Activated CD4-positive, alpha-beta T cell treated with anti-CD3 and anti-CD28 coated beads for 24 hours (primary cell): ENCODE measurements at regions not wholly inside any gene's neighbourhood (a gene's known extent, or its start where the extent isn't known, plus 50 kb on each side); places are given as distances from the start of the nearest gene placed in this dataset.
"Not testable (repeated sequence)": the region's sequence is repeated elsewhere in the genome, so short reads cannot be mapped to it uniquely, and the experiment has no call there.

Experiments
- DNase-seq, 2 donors: peaks; one replicate each; pipeline ENCODE4 v3.0.0-alpha.2; 2020; ENCODE audit warnings: low read depth in 2 of 2

- no peak for DNase-seq
These were observed 134.8 kb upstream of the TNFSF4 start for GRCh38 chr1:173341971-173342370.

- no peak for DNase-seq
These were observed 134.4 kb upstream of the PRDX6 start for GRCh38 chr1:173342736-173343135.

GRCh38 chr1:173344034-173344743 lies 132.9 kb upstream of the PRDX6 start:
- no peak for DNase-seq

- no peak for DNase-seq
These were observed 129.8 kb upstream of the PRDX6 start for GRCh38 chr1:173347282-173347818.

GRCh38 chr1:173352635-173353034 lies 124.5 kb upstream of the PRDX6 start:
- DNase-seq: not testable (repeated sequence)

GRCh38 chr1:173353350-173353749 lies 123.8 kb upstream of the PRDX6 start:
- no peak for DNase-seq

GRCh38 chr1:173354937-173355280 lies 122.2 kb upstream of the PRDX6 start:
- no peak for DNase-seq

GRCh38 chr1:173355281-173356031 lies 121.7 kb upstream of the PRDX6 start:
- DNase-seq: no peak

GRCh38 chr1:173356191-173356762 lies 120.9 kb upstream of the PRDX6 start:
- DNase-seq: no peak

- DNase-seq: no peak
These were observed 116.6 kb upstream of the PRDX6 start for GRCh38 chr1:173360487-173361063.

- DNase-seq: no peak
These were observed 114.6 kb upstream of the PRDX6 start for GRCh38 chr1:173362543-173362942.

- no peak for DNase-seq
These were observed 112.3 kb upstream of the PRDX6 start for GRCh38 chr1:173364827-173365226.

- no peak for DNase-seq
These were observed 111.8 kb upstream of the PRDX6 start for GRCh38 chr1:173365341-173365740.

GRCh38 chr1:173367136-173367535 lies 110.0 kb upstream of the PRDX6 start:
- no peak for DNase-seq

- DNase-seq: not testable (repeated sequence)
These were observed 106.5 kb upstream of the PRDX6 start for GRCh38 chr1:173370586-173370985.

- DNase-seq: not testable (repeated sequence)
These were observed 101.1 kb upstream of the PRDX6 start for GRCh38 chr1:173376065-173376464.

GRCh38 chr1:173377266-173377665 lies 99.9 kb upstream of the PRDX6 start:
- DNase-seq: no peak

- no peak for DNase-seq
These were observed 93.8 kb upstream of the PRDX6 start for GRCh38 chr1:173383351-173383750.

- no peak for DNase-seq
These were observed 88.8 kb upstream of the PRDX6 start for GRCh38 chr1:173388352-173388751.

GRCh38 chr1:173392895-173393658 lies 84.1 kb upstream of the PRDX6 start:
- DNase-seq: no peak

- DNase-seq: no peak
These were observed 83.5 kb upstream of the PRDX6 start for GRCh38 chr1:173393659-173394000.

GRCh38 chr1:173394813-173395212 lies 82.3 kb upstream of the PRDX6 start:
- not testable (repeated sequence) for DNase-seq
